Mesothelial cell of epicardium (in vitro differentiated cells): ENCODE measurements at regions not wholly inside any gene's neighbourhood (a gene's known extent, or its start where the extent isn't known, plus 50 kb on each side); places are given as distances from the start of the nearest gene placed in this dataset.
"Not testable (repeated sequence)": the region's sequence is repeated elsewhere in the genome, so short reads cannot be mapped to it uniquely, and the experiment has no call there.

ENCODE experiments used
- DNase-seq, 2 experiments: peaks; one replicate each; pipeline ENCODE4 v3.0.0; 2021; ENCODE audit warnings: low spot score in 2 of 2; ENCODE audit not compliant: unreplicated experiment in 2 of 2
- H3K27ac Mint-ChIP-seq: 2 replicates; pipeline ENCODE4 v1.8.0; 2021; ENCODE audit warnings: mixed read lengths
- H3K27me3 Mint-ChIP-seq: 2 replicates; pipeline ENCODE4 v1.8.0; 2021; ENCODE audit warnings: low read depth, mixed read lengths
- H3K36me3 Mint-ChIP-seq: 2 replicates; pipeline ENCODE4 v1.8.0; 2021; ENCODE audit warnings: mixed read lengths
- H3K4me1 Mint-ChIP-seq: 2 replicates; pipeline ENCODE4 v1.8.0; 2021; ENCODE audit warnings: mixed read lengths
- H3K4me3 Mint-ChIP-seq: 2 replicates; pipeline ENCODE4 v1.8.0; 2021; ENCODE audit warnings: mild to moderate bottlenecking, moderate library complexity, mixed read lengths
- H3K9me3 Mint-ChIP-seq: 2 replicates; pipeline ENCODE4 v1.8.0; 2021; ENCODE audit warnings: mixed read lengths
- TF ChIP-seq, protein P1 (sequence below): fragments of 200-600 bp; sonication (generic); IDR thresholded peaks from one replicate; pipeline ENCODE4 v1.5.0; 2021; ENCODE audit warnings: antibody characterized with exemption; ENCODE audit not compliant: unreplicated experiment

- H3K27me3 Mint-ChIP-seq, DNase-seq, H3K27ac Mint-ChIP-seq, H3K4me3 Mint-ChIP-seq, H3K9me3 Mint-ChIP-seq, H3K36me3 Mint-ChIP-seq: not testable (repeated sequence)
- H3K4me1 Mint-ChIP-seq: peaks cover 14% of the 10 kb centered on the region
These were observed 61.7 kb downstream of the RHOU start for GRCh38 chr1:228796945-228797344.

GRCh38 chr1:228798035-228798434 is 62.8 kb downstream of the RHOU start:
- Mint-ChIP-seq H3K27me3 (no peaks in the 10 kb centered on the region), H3K4me3 (no peak overlapping the region), H3K27ac (no peak overlapping the region), H3K9me3 (no peaks in the 10 kb centered on the region), H3K36me3 (no peaks in the 10 kb centered on the region), H3K4me1 (peaks cover 22% of the 10 kb centered on the region)
- TF ChIP-seq, protein P1, sequence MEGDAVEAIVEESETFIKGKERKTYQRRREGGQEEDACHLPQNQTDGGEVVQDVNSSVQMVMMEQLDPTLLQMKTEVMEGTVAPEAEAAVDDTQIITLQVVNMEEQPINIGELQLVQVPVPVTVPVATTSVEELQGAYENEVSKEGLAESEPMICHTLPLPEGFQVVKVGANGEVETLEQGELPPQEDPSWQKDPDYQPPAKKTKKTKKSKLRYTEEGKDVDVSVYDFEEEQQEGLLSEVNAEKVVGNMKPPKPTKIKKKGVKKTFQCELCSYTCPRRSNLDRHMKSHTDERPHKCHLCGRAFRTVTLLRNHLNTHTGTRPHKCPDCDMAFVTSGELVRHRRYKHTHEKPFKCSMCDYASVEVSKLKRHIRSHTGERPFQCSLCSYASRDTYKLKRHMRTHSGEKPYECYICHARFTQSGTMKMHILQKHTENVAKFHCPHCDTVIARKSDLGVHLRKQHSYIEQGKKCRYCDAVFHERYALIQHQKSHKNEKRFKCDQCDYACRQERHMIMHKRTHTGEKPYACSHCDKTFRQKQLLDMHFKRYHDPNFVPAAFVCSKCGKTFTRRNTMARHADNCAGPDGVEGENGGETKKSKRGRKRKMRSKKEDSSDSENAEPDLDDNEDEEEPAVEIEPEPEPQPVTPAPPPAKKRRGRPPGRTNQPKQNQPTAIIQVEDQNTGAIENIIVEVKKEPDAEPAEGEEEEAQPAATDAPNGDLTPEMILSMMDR: no peak
- no peak for DNase-seq

DNA sequence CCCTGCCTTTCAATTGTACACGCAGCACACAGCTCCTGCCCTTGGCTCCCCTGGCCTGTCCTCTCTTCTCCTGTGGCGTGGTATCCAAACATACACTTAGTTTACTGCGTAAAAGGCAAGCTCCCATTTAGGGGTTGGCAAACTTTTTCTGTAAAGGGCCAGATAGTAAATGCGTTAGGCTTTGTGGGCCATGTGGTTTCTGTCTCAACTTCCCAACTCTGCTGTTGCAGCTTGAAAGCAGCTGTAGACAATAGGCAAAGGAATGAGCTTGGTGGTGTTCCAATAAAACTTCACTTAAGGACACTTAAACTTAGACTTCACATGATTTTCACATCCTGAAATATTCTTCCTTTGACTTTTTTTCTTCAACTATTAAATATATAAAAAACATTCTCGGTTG is 63.3 kb downstream of the RHOU start:
- TF ChIP-seq, protein P1: no peak
- H3K4me1 Mint-ChIP-seq: peaks cover 26% of the 10 kb centered on the region
- H3K27ac Mint-ChIP-seq: no peak overlapping the region

DNA sequence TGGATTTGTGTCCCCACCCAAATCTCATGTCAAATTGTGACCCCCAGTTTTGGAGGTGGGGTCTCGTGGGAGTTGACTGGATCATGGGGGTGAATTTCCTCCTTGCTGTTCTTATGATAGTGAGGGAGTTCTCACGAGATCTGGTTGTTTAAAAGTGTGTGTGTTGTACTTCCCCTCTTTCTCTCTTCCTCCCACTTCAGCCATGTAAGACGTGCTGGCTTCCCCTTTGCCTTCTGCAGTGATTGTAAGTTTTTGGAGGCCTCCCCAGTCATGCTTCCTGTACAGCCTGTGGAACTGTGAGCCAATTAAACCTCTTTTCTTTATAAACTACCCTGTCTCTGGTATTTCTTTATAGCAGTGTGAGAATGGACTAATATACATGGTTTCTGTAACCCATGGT is 64.6 kb downstream of the RHOU start:
- no peak for DNase-seq
- no peaks in the 10 kb centered on the region for H3K9me3 Mint-ChIP-seq
- H3K36me3 Mint-ChIP-seq: no peaks in the 10 kb centered on the region
- H3K27ac Mint-ChIP-seq: no peak overlapping the region
- peaks cover 29% of the 10 kb centered on the region for H3K4me1 Mint-ChIP-seq
- no peak overlapping the region for H3K4me3 Mint-ChIP-seq
- no peaks in the 10 kb centered on the region for H3K27me3 Mint-ChIP-seq
- TF ChIP-seq, protein P1: no peak

More for the DNA sequence above, 63.3 kb downstream of the RHOU start:
- no peaks in the 10 kb centered on the region for H3K36me3 Mint-ChIP-seq
- no peak overlapping the region for H3K4me3 Mint-ChIP-seq
- DNase-seq: no peak
- H3K27me3 Mint-ChIP-seq: no peaks in the 10 kb centered on the region
- H3K9me3 Mint-ChIP-seq: no peaks in the 10 kb centered on the region

DNA sequence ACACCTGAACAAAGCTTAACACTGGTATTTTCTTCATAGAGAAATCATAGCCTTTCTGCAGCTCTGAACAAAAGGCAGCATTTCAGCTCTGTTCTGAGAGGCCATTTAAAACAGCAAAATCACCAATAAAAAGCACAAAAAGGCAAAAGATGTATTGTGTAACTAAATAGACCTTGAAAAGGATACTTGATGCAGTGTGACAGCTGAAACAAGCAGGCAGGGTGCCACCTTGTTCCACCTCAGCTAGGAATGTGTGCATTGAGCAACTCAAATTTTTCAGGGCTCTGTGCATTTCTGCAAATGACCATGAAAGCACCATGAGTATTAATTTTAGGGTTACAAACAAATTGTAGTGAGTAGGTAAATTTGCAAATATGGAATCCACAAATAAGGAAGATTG is 65.8 kb downstream of the RHOU start:
- no peaks in the 10 kb centered on the region for H3K27me3 Mint-ChIP-seq
- TF ChIP-seq, protein P1: no peak
- H3K36me3 Mint-ChIP-seq: no peaks in the 10 kb centered on the region
- no peak overlapping the region for H3K4me3 Mint-ChIP-seq
- no peaks in the 10 kb centered on the region for H3K9me3 Mint-ChIP-seq
- peaks cover 38% of the 10 kb centered on the region for H3K4me1 Mint-ChIP-seq
- H3K27ac Mint-ChIP-seq: no peak overlapping the region
- no peak for DNase-seq

DNA sequence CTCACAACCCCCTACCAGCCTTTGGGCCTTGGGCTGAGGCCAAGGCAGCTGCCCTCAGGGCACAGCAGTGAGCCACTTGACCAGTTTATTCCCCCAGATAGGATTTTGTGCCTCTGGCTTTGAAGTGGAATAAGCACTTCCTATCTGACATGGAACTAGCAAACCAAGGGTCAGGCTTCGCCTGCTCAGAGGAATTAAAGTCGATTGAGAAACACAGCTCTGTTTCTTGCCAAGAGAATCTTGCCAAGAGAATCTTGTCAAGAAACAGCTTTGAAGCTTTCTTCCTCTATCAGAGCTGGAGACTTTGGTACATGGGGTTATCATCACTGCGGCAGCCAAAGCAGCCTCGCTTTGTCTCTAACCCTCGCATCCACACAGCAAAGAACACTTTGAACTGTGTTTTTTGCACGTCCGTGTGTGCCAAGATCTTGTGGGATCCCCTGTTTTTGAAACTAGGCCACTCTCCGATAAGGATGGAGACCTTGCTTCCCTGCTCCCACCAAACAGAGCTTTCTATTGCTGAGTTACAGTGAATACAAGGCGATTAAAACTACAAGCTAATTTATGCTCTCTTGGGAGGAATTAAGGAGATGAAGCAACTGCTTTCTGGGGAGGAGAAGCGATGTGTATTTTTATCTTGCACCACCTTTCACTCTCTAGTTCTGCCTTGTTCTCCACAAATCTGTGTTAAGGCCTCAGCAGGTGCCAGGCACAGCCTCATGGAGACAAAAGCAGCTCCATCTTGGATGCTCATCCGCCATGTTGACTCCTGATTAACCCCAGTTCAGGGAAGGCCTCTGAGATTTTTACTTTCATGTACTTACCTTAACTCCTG is 67.3 kb downstream of the RHOU start:
- H3K27me3 Mint-ChIP-seq: no peaks in the 10 kb centered on the region
- no peak overlapping the region for H3K4me3 Mint-ChIP-seq
- H3K4me1 Mint-ChIP-seq: peaks cover 38% of the 10 kb centered on the region
- H3K36me3 Mint-ChIP-seq: no peaks in the 10 kb centered on the region
- H3K9me3 Mint-ChIP-seq: peaks cover 3% of the 10 kb centered on the region
- H3K27ac Mint-ChIP-seq: peak overlapping the region; percentile 57
- TF ChIP-seq, protein P1: no peak
- no peak for DNase-seq
